Transverse colon (tissue), 4 donors: ENCODE measurements at regions not wholly inside any gene's neighbourhood (a gene's known extent, or its start where the extent isn't known, plus 50 kb on each side); places are given as distances from the start of the nearest gene placed in this dataset.

Source experiments
- DNase-seq: peaks from one replicate; pipeline ENCODE4 v3.0.0-alpha.2; 2019
- H3K27ac ChIP-seq, 4 donors: fragments of 200-600 bp; sonication (generic); 2 replicates each; pipeline ENCODE4 v1.5.1; 2016 to 2018; ENCODE audit warnings: inconsistent platforms in 4 of 4
- H3K27me3 ChIP-seq: fragments of 200-600 bp; sonication (generic); 2 replicates; pipeline ENCODE4 v1.5.1; 2017; ENCODE audit warnings: inconsistent platforms
- H3K36me3 ChIP-seq, 4 donors: fragments of 200-600 bp; sonication (generic); 2 replicates each; pipeline ENCODE4 v1.5.1; 2017 to 2019; ENCODE audit warnings: inconsistent platforms in 4 of 4
- H3K4me1 ChIP-seq, 4 donors: fragments of 200-600 bp; sonication (generic); 2 replicates each; pipeline ENCODE4 v1.5.1; 2017 to 2020; ENCODE audit warnings: inconsistent platforms in 4 of 4
- H3K4me3 ChIP-seq, 4 donors: fragments of 200-600 bp; sonication (generic); 1 replicate in 1 of 4; 2 replicates in 3 of 4; pipeline versions ENCODE4 v1.5.1 to v1.6.1; 2017 to 2019; ENCODE audit warnings: inconsistent platforms in 4 of 4
- H3K9me3 ChIP-seq, 2 donors: fragments of 200-600 bp; sonication (generic); 2 replicates each; pipeline ENCODE4 v1.5.1; 2017 to 2019; ENCODE audit warnings: inconsistent platforms in 2 of 2
- CTCF ChIP-seq, 5 experiments: fragments of 200-600 bp in 3 of 5; fragments of 450-650 bp in 2 of 5; sonication (generic) in 3 of 5; IDR thresholded peaks; 1 replicate in 2 of 5; 2 replicates in 3 of 5; pipeline ENCODE4 v1.5.1; 2016 to 2017; ENCODE audit warnings: antibody characterized with exemption in 5 of 5, inconsistent platforms in 3 of 5, mild to moderate bottlenecking in 2 of 5, moderate library complexity in 1 of 5
- EP300 ChIP-seq: sonication (generic); formaldehyde crosslinking; IDR thresholded peaks from one replicate; pipeline ENCODE4 v1.6.1; 2017; ENCODE audit warnings: antibody characterized with exemption, low read depth
- POLR2A ChIP-seq: fragments of 450-650 bp; IDR thresholded peaks from one replicate; pipeline ENCODE4 v1.6.1; 2016; ENCODE audit warnings: antibody characterized with exemption, mild to moderate bottlenecking, moderate library complexity
- POLR2AphosphoS5 ChIP-seq, 3 donors: sonication (generic); formaldehyde crosslinking; IDR thresholded peaks; one replicate each; pipeline ENCODE4 v1.6.1; 2016; ENCODE audit warnings: antibody characterized with exemption in 3 of 3
- WGBS, 2 donors: methylation state at CpG; one replicate each; pipeline ENCODE4 v1.1.5; 2018; ENCODE audit warnings: low coverage in 1 of 2; 5-methylcytosine and 5-hydroxymethylcytosine counted together
- in situ Hi-C, 4 donors: fragments of 200-750 bp; cut with MboI; loops; one replicate each; pipeline versions ENCODE4 v1.15.0 to v1.15.1; 2017; ENCODE audit warnings: low sequenced_read_pairs in 3 of 4, low pct_ligation_motif_present in 1 of 4, low pct_unique_long_range_greater_than_20kb in 1 of 4
- intact Hi-C: fragments of 100-400 bp; cut with DNase I; formaldehyde crosslinking; loops from one replicate; pipeline ENCODE4 v1.15.1; 2023; ENCODE audit warnings: low total_unique reads

- DNase-seq, result no peak
- Histone ChIP-seq H3K36me3 (no peaks in the 10 kb centered on the region), H3K9me3 (no peaks in the 10 kb centered on the region), H3K4me3 (no peak overlapping the region), H3K27ac (no peak overlapping the region), H3K27me3 (no peaks in the 10 kb centered on the region), H3K4me1 (no peaks in the 10 kb centered on the region)
- in situ Hi-C loops, result no loop called here
- WGBS, 2 donors, result 90 to 99% methylated on average over 7 of the region's 7 CpGs
- intact Hi-C loops, result no loop called here
- TF ChIP-seq POLR2A (no peak), EP300 (no peak), CTCF (IDR thresholded peaks at IDR 0.05) (no peak), POLR2AphosphoS5 (IDR thresholded peaks at IDR 0.05) (no peak)
These were observed 70.7 kb upstream of the UBAC2 start for GRCh38 chr13:99129951-99130350.

- WGBS, 2 donors, result 80 to 95% methylated on average over 3 to 4 of the region's 4 CpGs
- TF ChIP-seq CTCF (IDR thresholded peaks at IDR 0.05), result no peak
- TF ChIP-seq POLR2A, result no peak
- TF ChIP-seq POLR2AphosphoS5 (IDR thresholded peaks at IDR 0.05), result no peak
- no peak for TF ChIP-seq EP300
- intact Hi-C loops (no loop called here), in situ Hi-C loops (no loop called here)
- Histone ChIP-seq H3K4me1 (no peaks in the 10 kb centered on the region), H3K4me3 (no peak overlapping the region), H3K9me3 (no peaks in the 10 kb centered on the region), H3K36me3 (no peaks in the 10 kb centered on the region), H3K27ac (no peak overlapping the region), H3K27me3 (no peaks in the 10 kb centered on the region)
- no peak for DNase-seq
These were observed 69.2 kb upstream of the UBAC2 start for GRCh38 chr13:99131410-99131809.

GRCh38 chr13:99132295-99132835, 68.3 kb upstream of the UBAC2 start:
- intact Hi-C loops, result no loop called here

GRCh38 chr13:99133230-99133629, 67.4 kb upstream of the UBAC2 start:
- H3K4me1 ChIP-seq, result no peaks in the 10 kb centered on the region
- WGBS, 2 donors, result 100% methylated on average over 1 of the region's 1 CpG; no CpG with 5 or more reads in 1 of the 2 donors
- no peaks in the 10 kb centered on the region for H3K36me3 ChIP-seq
- H3K27ac ChIP-seq, result no peak overlapping the region
- DNase-seq, result no peak
- intact Hi-C loops (no loop called here), in situ Hi-C loops (no loop called here)
- H3K9me3 ChIP-seq, result no peaks in the 10 kb centered on the region
- no peaks in the 10 kb centered on the region for H3K27me3 ChIP-seq
- no peak overlapping the region for H3K4me3 ChIP-seq
- TF ChIP-seq EP300, result no peak
- TF ChIP-seq POLR2A, result no peak
- TF ChIP-seq POLR2AphosphoS5 (IDR thresholded peaks at IDR 0.05), result no peak
- no peak for TF ChIP-seq CTCF (IDR thresholded peaks at IDR 0.05)

More at GRCh38 chr13:99132295-99132835, 68.3 kb upstream of the UBAC2 start:
- Histone ChIP-seq H3K27me3 (no peaks in the 10 kb centered on the region), H3K4me3 (no peak overlapping the region), H3K27ac (no peak overlapping the region), H3K4me1 (no peaks in the 10 kb centered on the region), H3K9me3 (no peaks in the 10 kb centered on the region), H3K36me3 (no peaks in the 10 kb centered on the region)
- in situ Hi-C loops, result no loop called here
- DNase-seq, result no peak
- TF ChIP-seq POLR2AphosphoS5 (IDR thresholded peaks at IDR 0.05) (no peak), POLR2A (no peak), CTCF (IDR thresholded peaks at IDR 0.05) (no peak), EP300 (no peak)
